ENCODE measurements at regions not wholly inside any gene's neighbourhood (a gene's known extent, or its start where the extent isn't known, plus 50 kb on each side); places are given as distances from the start of the nearest gene placed in this dataset.
"Not testable (repeated sequence)": the region's sequence is repeated elsewhere in the genome, so short reads cannot be mapped to it uniquely, and the experiment has no call there.

DNA sequence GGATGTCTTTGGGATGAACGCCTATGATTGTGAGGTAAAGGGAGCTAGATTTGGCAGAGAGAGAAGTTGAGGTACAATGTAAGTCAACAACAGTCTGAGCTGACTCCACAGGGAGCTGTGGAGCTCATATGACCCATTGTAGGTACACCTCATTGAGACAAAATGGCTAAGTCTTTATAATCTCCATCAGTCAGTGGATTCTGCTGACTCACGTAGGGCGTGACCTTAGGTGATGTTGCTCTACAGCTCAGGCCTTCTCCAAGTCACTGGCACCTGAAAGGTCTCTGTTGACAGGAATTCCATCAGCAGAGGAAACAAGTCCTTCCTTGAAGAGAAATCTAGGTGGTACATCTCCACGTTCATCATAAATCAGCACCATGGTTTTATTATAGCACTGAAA lies 118.2 kb upstream of the PRR16 start:
- no peaks in the 10 kb centered on the region for H3K79me2 ChIP-seq (ENCODE audit: control insufficient read depth, insufficient read depth, low read length)
- H3K9ac ChIP-seq (ENCODE audit: insufficient read depth, low read length): no peak overlapping the region
- no peaks in the 10 kb centered on the region for H3K9me3 ChIP-seq (ENCODE audit: control insufficient read depth, insufficient read depth, low read depth, low read length)
- H3K36me3 ChIP-seq (ENCODE audit: control insufficient read depth, insufficient read depth, low read length): no peaks in the 10 kb centered on the region
- no peak for DNase-seq (ENCODE audit: low read depth in 2 of 2)
- H3K4me3 ChIP-seq (replicated peaks in 1 of 4; ENCODE audit: control extremely low read depth in 1 of 4, insufficient read depth in 1 of 4, low read depth in 3 of 4, low read length in 4 of 4): no peak overlapping the region
- H3K4me1 ChIP-seq (ENCODE audit: control insufficient read depth, extremely low read depth, insufficient read depth, low read length): no peaks in the 10 kb centered on the region
- no peak overlapping the region for H3K27ac ChIP-seq (ENCODE audit: insufficient read depth, low read length)
- no peak for TF ChIP-seq EZH2 (IDR thresholded peaks at IDR 0.05; ENCODE audit: low read length, missing control alignments)
- TF ChIP-seq, protein P1, sequence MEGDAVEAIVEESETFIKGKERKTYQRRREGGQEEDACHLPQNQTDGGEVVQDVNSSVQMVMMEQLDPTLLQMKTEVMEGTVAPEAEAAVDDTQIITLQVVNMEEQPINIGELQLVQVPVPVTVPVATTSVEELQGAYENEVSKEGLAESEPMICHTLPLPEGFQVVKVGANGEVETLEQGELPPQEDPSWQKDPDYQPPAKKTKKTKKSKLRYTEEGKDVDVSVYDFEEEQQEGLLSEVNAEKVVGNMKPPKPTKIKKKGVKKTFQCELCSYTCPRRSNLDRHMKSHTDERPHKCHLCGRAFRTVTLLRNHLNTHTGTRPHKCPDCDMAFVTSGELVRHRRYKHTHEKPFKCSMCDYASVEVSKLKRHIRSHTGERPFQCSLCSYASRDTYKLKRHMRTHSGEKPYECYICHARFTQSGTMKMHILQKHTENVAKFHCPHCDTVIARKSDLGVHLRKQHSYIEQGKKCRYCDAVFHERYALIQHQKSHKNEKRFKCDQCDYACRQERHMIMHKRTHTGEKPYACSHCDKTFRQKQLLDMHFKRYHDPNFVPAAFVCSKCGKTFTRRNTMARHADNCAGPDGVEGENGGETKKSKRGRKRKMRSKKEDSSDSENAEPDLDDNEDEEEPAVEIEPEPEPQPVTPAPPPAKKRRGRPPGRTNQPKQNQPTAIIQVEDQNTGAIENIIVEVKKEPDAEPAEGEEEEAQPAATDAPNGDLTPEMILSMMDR (conservative IDR thresholded peaks at IDR 0.05 in 1 of 2, IDR thresholded peaks at IDR 0.05 in 1 of 2; ENCODE audit: low read depth in 1 of 2, low read length in 2 of 2): no peak
- H3K27me3 ChIP-seq (ENCODE audit: control insufficient read depth, insufficient read depth, low read length): no peaks in the 10 kb centered on the region
- no peak overlapping the region for H3K4me2 ChIP-seq (ENCODE audit: extremely low read depth, insufficient read depth, low read length)
- no peak overlapping the region for H2AFZ ChIP-seq (ENCODE audit: low read length)
- H4K20me1 ChIP-seq (ENCODE audit: control insufficient read depth, extremely low read depth, insufficient read depth, low read length): no peaks in the 10 kb centered on the region

GRCh38 chr5:120351071-120351470 lies 113.0 kb upstream of the PRR16 start:
- not testable (repeated sequence) for H2AFZ ChIP-seq (ENCODE audit: low read length); H3K4me1 ChIP-seq (ENCODE audit: control insufficient read depth, extremely low read depth, insufficient read depth, low read length); DNase-seq (ENCODE audit: low read depth in 2 of 2); H4K20me1 ChIP-seq (ENCODE audit: control insufficient read depth, extremely low read depth, insufficient read depth, low read length); H3K9ac ChIP-seq (ENCODE audit: insufficient read depth, low read length); H3K4me3 ChIP-seq (replicated peaks in 1 of 4; ENCODE audit: control extremely low read depth in 1 of 4, insufficient read depth in 1 of 4, low read depth in 3 of 4, low read length in 4 of 4); H3K36me3 ChIP-seq (ENCODE audit: control insufficient read depth, insufficient read depth, low read length); H3K27me3 ChIP-seq (ENCODE audit: control insufficient read depth, insufficient read depth, low read length); H3K27ac ChIP-seq (ENCODE audit: insufficient read depth, low read length); H3K9me3 ChIP-seq (ENCODE audit: control insufficient read depth, insufficient read depth, low read depth, low read length); H3K4me2 ChIP-seq (ENCODE audit: extremely low read depth, insufficient read depth, low read length); H3K79me2 ChIP-seq (ENCODE audit: control insufficient read depth, insufficient read depth, low read length)

- H3K27ac ChIP-seq (ENCODE audit: insufficient read depth, low read length): no peak overlapping the region
- H3K79me2 ChIP-seq (ENCODE audit: control insufficient read depth, insufficient read depth, low read length): no peaks in the 10 kb centered on the region
- H3K4me3 ChIP-seq (replicated peaks in 1 of 4; ENCODE audit: control extremely low read depth in 1 of 4, insufficient read depth in 1 of 4, low read depth in 3 of 4, low read length in 4 of 4): no peak overlapping the region
- no peaks in the 10 kb centered on the region for H3K9me3 ChIP-seq (ENCODE audit: control insufficient read depth, insufficient read depth, low read depth, low read length)
- H3K9ac ChIP-seq (ENCODE audit: insufficient read depth, low read length): no peak overlapping the region
- no peaks in the 10 kb centered on the region for H4K20me1 ChIP-seq (ENCODE audit: control insufficient read depth, extremely low read depth, insufficient read depth, low read length)
- H3K4me1 ChIP-seq (ENCODE audit: control insufficient read depth, extremely low read depth, insufficient read depth, low read length): no peaks in the 10 kb centered on the region
- no peaks in the 10 kb centered on the region for H3K36me3 ChIP-seq (ENCODE audit: control insufficient read depth, insufficient read depth, low read length)
- no peak overlapping the region for H2AFZ ChIP-seq (ENCODE audit: low read length)
- H3K27me3 ChIP-seq (ENCODE audit: control insufficient read depth, insufficient read depth, low read length): no peaks in the 10 kb centered on the region
- TF ChIP-seq, protein P1 (conservative IDR thresholded peaks at IDR 0.05 in 1 of 2, IDR thresholded peaks at IDR 0.05 in 1 of 2; ENCODE audit: low read depth in 1 of 2, low read length in 2 of 2): no peak
- TF ChIP-seq EZH2 (IDR thresholded peaks at IDR 0.05; ENCODE audit: low read length, missing control alignments): no peak
- no peak overlapping the region for H3K4me2 ChIP-seq (ENCODE audit: extremely low read depth, insufficient read depth, low read length)
- DNase-seq (ENCODE audit: low read depth in 2 of 2): no peak
Observed at GRCh38 chr5:120354126-120354525, 110.0 kb upstream of the PRR16 start.

DNA sequence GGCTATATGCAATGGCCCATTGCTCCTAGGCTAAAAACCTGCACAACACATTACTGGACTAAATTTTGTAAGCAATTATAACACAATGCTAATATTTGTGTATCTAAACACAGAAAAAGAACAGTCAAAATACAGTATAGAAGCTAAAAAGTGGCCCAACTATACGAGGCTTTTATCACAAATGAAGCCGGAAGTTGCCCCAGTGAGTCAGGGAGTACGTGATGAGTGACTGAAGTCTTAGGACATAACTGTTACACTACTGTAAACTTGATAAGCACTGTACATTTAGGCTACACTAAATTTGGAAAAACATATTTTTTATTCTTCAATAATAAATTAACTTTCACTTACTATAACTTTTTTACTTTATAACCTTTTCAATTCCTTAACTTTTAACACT lies 105.2 kb upstream of the PRR16 start:
- no peak for TF ChIP-seq EZH2 (IDR thresholded peaks at IDR 0.05; ENCODE audit: low read length, missing control alignments)
- TF ChIP-seq, protein P1 (conservative IDR thresholded peaks at IDR 0.05 in 1 of 2, IDR thresholded peaks at IDR 0.05 in 1 of 2; ENCODE audit: low read depth in 1 of 2, low read length in 2 of 2): no peak
- no peak for DNase-seq (ENCODE audit: low read depth in 2 of 2)
- no peak overlapping the region for H2AFZ ChIP-seq (ENCODE audit: low read length)

More for the DNA sequence above, 105.2 kb upstream of the PRR16 start:
- no peak overlapping the region for H3K9ac ChIP-seq (ENCODE audit: insufficient read depth, low read length)
- H3K27ac ChIP-seq (ENCODE audit: insufficient read depth, low read length): no peak overlapping the region
- no peak overlapping the region for H3K4me3 ChIP-seq (replicated peaks in 1 of 4; ENCODE audit: control extremely low read depth in 1 of 4, insufficient read depth in 1 of 4, low read depth in 3 of 4, low read length in 4 of 4)
- no peaks in the 10 kb centered on the region for H3K4me1 ChIP-seq (ENCODE audit: control insufficient read depth, extremely low read depth, insufficient read depth, low read length)
- H3K79me2 ChIP-seq (ENCODE audit: control insufficient read depth, insufficient read depth, low read length): no peaks in the 10 kb centered on the region
- H3K4me2 ChIP-seq (ENCODE audit: extremely low read depth, insufficient read depth, low read length): no peak overlapping the region
- H3K36me3 ChIP-seq (ENCODE audit: control insufficient read depth, insufficient read depth, low read length): no peaks in the 10 kb centered on the region
- H3K9me3 ChIP-seq (ENCODE audit: control insufficient read depth, insufficient read depth, low read depth, low read length): no peaks in the 10 kb centered on the region
- no peaks in the 10 kb centered on the region for H3K27me3 ChIP-seq (ENCODE audit: control insufficient read depth, insufficient read depth, low read length)
- no peaks in the 10 kb centered on the region for H4K20me1 ChIP-seq (ENCODE audit: control insufficient read depth, extremely low read depth, insufficient read depth, low read length)
